Skeletal muscle satellite cell (primary cell): ENCODE measurements at regions not wholly inside any gene's neighbourhood (a gene's known extent, or its start where the extent isn't known, plus 50 kb on each side); places are given as distances from the start of the nearest gene placed in this dataset.

ENCODE experiments used
- H3K27me3 ChIP-seq: 2 replicates; pipeline ENCODE4 v1.7.0; 2013; ENCODE audit warnings: low read length; ENCODE audit not compliant: control insufficient read depth, insufficient read depth
- H3K36me3 ChIP-seq: 2 replicates; pipeline ENCODE4 v1.7.0; 2013; ENCODE audit warnings: mild to moderate bottlenecking, control low read depth, low read length; ENCODE audit not compliant: insufficient read depth
- H3K4me1 ChIP-seq: 2 replicates; pipeline ENCODE4 v1.7.0; 2013; ENCODE audit warnings: low read length; ENCODE audit not compliant: control insufficient read depth, insufficient read depth
- H3K4me2 ChIP-seq: 2 replicates; pipeline ENCODE4 v1.7.0; 2013; ENCODE audit warnings: mild to moderate bottlenecking, low read length
- H3K4me3 ChIP-seq: 2 replicates; pipeline ENCODE4 v1.7.0; 2013; ENCODE audit warnings: low read length
- H3K9ac ChIP-seq: 2 replicates; pipeline ENCODE4 v1.7.0; 2013; ENCODE audit warnings: mild to moderate bottlenecking, low read depth, low read length, moderate library complexity
- H3K9me3 ChIP-seq: replicated peaks from 2 replicates; pipeline ENCODE4 v1.7.0; 2013; ENCODE audit warnings: mild to moderate bottlenecking, control low read depth, low read length

DNA sequence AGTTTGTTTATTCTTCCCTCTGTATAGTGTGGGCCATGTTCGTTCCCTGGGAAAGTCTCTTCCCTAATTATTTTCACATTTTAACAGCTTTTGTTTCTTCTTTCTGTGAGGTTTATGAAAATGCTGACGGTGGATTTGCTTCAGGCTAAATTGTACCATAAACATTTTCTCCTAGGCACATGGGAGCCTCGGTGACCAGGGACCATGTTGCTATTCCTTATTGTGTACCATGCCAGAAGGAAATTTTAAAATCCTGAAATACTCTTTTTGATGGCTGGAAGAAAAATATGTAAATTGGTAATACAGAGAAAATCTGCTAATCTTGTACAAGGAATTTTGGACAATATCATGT is 230.1 kb upstream of the JUN start:
- H3K9ac ChIP-seq, result peak overlapping the region; percentile 77
- H3K9me3 ChIP-seq, result no peaks in the 10 kb centered on the region
- no peak overlapping the region for H3K4me3 ChIP-seq
- no peaks in the 10 kb centered on the region for H3K27me3 ChIP-seq
- H3K4me2 ChIP-seq, result peak overlapping the region; percentile 80
- H3K36me3 ChIP-seq, result no peaks in the 10 kb centered on the region
- peaks cover 47% of the 10 kb centered on the region for H3K4me1 ChIP-seq

DNA sequence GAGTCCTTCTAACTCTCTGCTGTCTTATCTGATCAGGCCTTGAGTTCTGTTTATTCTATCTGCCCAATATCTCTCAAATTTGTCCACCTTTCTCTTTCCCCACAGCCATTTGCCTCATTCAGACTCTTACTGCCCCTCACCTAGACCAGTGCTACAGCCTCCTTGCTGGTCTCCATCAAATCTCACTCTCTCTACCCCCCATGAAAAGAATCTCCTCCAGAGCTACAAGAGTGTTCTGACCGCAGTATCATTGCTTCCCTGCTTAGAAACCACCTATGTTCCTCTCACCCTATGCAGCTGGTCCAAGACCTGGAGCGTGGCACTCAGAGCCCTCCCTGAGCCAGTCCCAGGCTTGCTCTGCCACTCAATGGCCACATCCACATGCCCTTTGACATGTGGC is 231.0 kb upstream of the JUN start:
- Histone ChIP-seq H3K4me1 (peaks cover 52% of the 10 kb centered on the region), H3K9ac (no peak overlapping the region), H3K9me3 (no peaks in the 10 kb centered on the region)

DNA sequence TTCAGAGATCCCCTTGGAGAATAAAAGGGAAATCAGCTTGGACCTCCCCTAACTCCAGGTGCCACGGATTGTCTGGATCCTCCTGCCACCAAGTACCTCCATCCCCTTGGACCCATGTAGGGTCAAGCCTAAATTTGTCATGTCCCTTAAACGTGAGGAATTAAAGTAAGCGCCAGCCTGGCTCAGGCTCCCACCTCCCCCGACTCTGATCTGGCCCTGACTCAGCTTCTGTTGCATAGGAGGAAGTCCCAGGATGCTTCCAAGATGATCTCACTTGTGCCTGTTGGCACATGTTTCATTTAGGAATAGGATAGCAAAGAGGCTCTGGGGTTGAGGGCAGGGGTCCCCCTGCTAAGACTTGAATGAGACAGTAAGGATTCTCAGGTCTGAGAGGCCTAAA is 231.9 kb upstream of the JUN start:
- Histone ChIP-seq H3K36me3 (no peaks in the 10 kb centered on the region), H3K27me3 (no peaks in the 10 kb centered on the region), H3K9ac (peak overlapping the region; percentile 25), H3K4me3 (no peak overlapping the region), H3K4me1 (peaks cover 60% of the 10 kb centered on the region), H3K4me2 (peak overlapping the region; percentile 17), H3K9me3 (no peaks in the 10 kb centered on the region)

More for the DNA sequence above, 231.0 kb upstream of the JUN start:
- no peak overlapping the region for H3K4me3 ChIP-seq
- no peak overlapping the region for H3K4me2 ChIP-seq
- no peaks in the 10 kb centered on the region for H3K27me3 ChIP-seq
- H3K36me3 ChIP-seq, result no peaks in the 10 kb centered on the region

DNA sequence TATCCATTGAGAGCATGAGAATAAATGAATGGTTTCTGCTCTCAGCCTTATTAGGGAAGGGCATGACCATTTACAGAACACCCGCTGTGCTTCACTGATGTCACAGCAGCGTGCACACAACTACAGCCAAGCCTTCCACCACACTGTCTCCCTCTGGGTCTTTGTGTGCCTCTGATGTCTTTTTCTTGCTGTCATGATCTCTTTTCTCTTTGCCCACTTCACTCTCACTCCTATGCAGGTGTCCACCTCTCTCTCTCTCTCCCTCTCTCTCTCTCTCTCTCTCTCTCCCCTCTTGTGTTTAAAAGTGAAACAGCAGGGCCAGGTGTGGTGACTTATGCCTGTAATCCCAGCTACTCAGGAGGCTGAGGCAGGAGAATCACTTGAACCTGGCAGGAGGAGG is 232.5 kb upstream of the JUN start:
- H3K4me1 ChIP-seq, result peaks cover 62% of the 10 kb centered on the region
- peak overlapping the region; percentile 10 for H3K4me2 ChIP-seq
- no peaks in the 10 kb centered on the region for H3K36me3 ChIP-seq
- H3K9ac ChIP-seq, result peak overlapping the region; percentile 25
- no peaks in the 10 kb centered on the region for H3K27me3 ChIP-seq
- peak overlapping the region; percentile 23 for H3K4me3 ChIP-seq
- H3K9me3 ChIP-seq, result no peaks in the 10 kb centered on the region

DNA sequence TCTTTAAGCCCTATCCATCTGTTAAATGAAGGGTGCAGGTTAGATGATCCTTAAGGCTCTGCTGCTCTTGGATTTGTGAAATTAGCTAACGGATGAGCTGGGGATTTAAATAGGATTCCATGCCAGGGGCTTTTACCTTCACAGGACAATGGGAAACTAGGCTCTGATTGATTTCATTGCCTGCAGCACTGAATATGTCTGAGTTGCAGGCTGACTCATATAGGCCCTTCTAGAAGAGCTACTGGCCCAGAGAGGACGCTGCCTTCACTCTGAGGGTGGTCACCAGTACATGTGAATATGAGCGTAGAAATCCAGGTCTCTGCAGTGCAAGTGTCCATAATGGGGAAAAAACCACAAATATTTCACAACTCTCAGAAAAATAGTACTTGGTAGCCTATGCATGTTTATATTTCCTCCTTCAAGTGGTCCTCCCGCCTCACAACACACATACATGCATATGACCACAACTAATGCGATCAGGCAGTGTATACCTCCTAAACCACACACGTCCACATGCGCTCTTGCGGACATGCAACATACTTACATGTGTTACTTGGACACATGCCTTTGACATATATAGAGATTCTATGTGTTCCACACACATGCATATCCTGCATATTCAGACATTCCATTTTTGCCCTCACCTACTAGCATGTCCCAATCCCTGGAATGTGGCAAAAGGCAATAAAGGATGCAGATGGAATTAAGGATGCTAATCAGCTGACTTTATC is 233.8 kb upstream of the JUN start:
- Histone ChIP-seq H3K9me3 (no peaks in the 10 kb centered on the region), H3K4me3 (no peak overlapping the region), H3K4me1 (peaks cover 62% of the 10 kb centered on the region)

DNA sequence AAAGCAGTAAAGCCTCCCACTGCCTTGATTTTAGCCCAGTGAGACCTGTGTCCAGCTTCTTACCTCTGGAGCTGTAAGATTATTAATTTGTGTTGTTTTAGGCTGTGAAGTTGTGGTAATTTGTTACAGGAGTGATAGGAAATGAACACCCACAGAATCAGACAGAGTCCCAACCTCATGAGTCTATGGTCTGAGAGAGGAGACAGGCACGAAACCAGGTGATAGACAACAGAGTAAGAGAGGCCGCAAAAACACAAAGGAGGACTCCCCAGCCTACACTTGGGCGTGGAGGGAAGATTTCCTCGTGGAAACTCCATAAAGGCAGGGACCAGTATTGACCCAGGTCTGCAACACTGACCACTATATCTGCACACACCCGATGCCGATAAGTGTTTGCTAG is 234.6 kb upstream of the JUN start:
- H3K4me1 ChIP-seq, result peaks cover 54% of the 10 kb centered on the region
- H3K4me2 ChIP-seq, result no peak overlapping the region
- no peaks in the 10 kb centered on the region for H3K9me3 ChIP-seq
- H3K36me3 ChIP-seq, result no peaks in the 10 kb centered on the region
- no peak overlapping the region for H3K4me3 ChIP-seq
- no peak overlapping the region for H3K9ac ChIP-seq
- no peaks in the 10 kb centered on the region for H3K27me3 ChIP-seq

More for the DNA sequence above, 233.8 kb upstream of the JUN start:
- H3K9ac ChIP-seq, result no peak overlapping the region
- H3K27me3 ChIP-seq, result no peaks in the 10 kb centered on the region
- no peak overlapping the region for H3K4me2 ChIP-seq
- H3K36me3 ChIP-seq, result no peaks in the 10 kb centered on the region

DNA sequence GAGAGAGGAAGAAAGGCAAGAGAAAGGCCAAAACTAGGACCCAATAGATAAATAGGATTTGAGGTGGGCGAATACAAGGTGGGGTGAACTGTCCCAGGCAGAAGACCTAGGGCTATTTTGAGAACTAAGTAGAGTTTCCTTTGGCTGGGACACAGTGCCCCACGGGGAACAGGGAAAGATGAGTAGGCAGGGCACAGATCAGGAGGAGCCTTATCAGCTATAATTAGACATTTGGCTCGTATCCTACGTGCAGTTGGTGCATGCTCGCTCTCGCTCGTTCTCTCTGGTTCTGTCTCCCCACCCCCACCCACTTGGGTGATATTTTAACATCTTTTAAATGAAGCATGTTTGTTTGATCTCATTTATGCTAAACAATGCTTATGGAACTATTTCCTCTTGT is 235.0 kb upstream of the JUN start:
- H3K9me3 ChIP-seq, result no peaks in the 10 kb centered on the region
- no peaks in the 10 kb centered on the region for H3K27me3 ChIP-seq
- no peaks in the 10 kb centered on the region for H3K36me3 ChIP-seq
- H3K9ac ChIP-seq, result no peak overlapping the region
- H3K4me1 ChIP-seq, result peaks cover 50% of the 10 kb centered on the region
- no peak overlapping the region for H3K4me2 ChIP-seq
- H3K4me3 ChIP-seq, result no peak overlapping the region

DNA sequence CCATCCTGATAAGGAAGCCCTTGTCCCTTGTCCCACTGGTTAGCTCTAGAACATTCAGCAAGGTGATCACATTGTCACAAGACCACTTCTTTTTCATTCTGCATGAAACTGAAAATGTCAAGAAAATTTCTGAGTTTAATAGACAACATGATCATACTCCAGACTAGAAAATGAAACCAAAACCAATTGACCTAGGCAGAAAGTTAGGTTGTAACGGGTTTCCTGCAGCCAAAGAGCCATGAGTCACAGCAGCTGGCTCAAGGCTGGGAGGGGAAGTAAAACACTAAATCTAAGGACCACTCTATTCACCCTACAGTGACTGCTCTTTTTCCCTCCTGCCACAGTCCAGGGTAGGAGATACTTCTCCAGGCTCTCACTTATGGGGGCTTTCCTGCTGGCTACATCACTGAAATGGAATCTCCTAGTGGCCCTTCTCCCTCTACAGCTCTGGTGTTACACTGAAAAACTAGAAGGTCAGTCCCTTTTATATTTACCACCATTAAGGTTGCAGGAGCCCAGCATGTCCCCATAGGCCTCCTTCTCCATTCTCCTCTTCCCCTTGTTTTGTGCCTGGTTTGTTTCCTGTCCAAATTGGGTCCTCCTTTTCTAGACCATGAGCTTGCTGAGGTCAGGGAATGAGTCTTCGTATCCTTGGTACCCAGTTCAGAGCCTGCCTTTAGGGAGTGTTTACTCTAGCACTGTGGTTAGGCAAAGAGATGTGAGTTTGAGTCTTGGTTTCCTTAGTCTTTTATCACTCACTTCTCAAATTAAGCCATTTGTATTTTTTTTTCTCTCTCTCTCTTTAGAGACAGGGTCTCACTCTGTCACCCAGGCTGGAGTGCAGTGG is 236.5 kb upstream of the JUN start:
- H3K27me3 ChIP-seq, result no peaks in the 10 kb centered on the region
- H3K9ac ChIP-seq, result peak overlapping the region; percentile 69
- peak overlapping the region; percentile 61 for H3K4me3 ChIP-seq
- H3K9me3 ChIP-seq, result no peaks in the 10 kb centered on the region
- H3K4me1 ChIP-seq, result peaks cover 42% of the 10 kb centered on the region
- H3K36me3 ChIP-seq, result no peaks in the 10 kb centered on the region
- H3K4me2 ChIP-seq, result peak overlapping the region; percentile 81

DNA sequence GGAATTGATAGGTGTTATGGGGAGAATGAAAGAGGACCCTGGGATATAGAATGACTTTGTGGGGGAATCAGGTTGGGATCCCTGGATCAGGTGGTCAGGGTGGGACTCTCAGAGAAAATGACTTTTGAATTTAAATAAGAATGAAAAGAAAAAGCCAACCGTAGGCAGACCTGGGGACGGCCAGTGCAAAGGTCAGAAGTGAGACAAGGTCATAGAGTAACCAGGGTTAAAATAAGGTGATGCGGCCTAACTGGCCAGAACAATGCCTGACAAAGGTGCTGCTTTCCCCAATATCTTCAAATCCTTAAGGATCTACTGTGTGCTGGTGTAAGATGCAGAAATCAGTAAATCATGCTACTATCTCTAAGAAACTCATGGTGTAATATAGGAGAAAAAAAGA is 238.4 kb upstream of the JUN start:
- H3K9ac ChIP-seq, result no peak overlapping the region
- H3K4me1 ChIP-seq, result peaks cover 47% of the 10 kb centered on the region
- no peaks in the 10 kb centered on the region for H3K27me3 ChIP-seq
- no peak overlapping the region for H3K4me2 ChIP-seq
- H3K36me3 ChIP-seq, result no peaks in the 10 kb centered on the region
- H3K4me3 ChIP-seq, result no peak overlapping the region
- H3K9me3 ChIP-seq, result no peaks in the 10 kb centered on the region

DNA sequence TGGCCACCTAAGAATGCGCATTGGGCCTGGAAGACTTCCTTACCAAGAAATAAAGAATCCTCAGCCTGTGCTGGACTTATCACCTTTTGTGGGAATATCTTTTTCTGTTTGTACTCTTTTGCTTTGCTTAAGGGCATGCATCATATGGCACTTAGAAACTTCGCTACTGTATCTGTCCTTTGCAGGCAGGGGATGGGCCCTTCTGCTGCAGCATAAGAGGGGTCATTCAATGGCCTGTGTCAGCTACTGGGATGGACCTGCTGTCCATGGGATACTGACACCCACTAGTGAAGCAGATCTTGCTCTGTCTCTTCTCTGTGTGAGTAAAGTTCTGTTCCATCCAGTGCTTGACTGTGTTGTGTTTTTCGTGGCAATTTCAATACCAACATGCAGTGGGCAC is 239.0 kb upstream of the JUN start:
- Histone ChIP-seq H3K36me3 (no peaks in the 10 kb centered on the region), H3K4me1 (peaks cover 44% of the 10 kb centered on the region), H3K4me2 (no peak overlapping the region), H3K9me3 (no peaks in the 10 kb centered on the region), H3K4me3 (no peak overlapping the region), H3K27me3 (no peaks in the 10 kb centered on the region), H3K9ac (no peak overlapping the region)

DNA sequence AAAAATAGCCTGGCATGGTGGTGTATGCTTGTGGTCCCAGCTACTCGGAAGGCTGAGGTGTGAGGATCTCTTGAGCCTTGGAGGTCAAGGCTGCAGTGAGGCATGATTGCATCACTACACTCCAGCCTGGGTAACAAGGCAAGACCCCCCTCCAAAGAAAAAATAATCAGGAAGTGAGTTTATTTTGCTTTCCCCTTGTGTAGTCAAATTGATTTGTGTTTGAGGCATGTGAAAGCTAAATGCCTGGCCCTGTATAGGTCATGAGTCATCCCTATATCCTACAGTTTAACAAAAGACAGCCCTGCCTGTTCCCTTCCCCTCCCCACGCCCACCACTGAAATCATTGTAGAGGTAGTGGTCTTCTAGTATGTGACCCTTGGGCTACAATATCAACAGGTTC is 241.4 kb upstream of the JUN start:
- no peak overlapping the region for H3K4me3 ChIP-seq
- no peak overlapping the region for H3K9ac ChIP-seq
- peaks cover 46% of the 10 kb centered on the region for H3K4me1 ChIP-seq
- H3K36me3 ChIP-seq, result no peaks in the 10 kb centered on the region
- no peaks in the 10 kb centered on the region for H3K9me3 ChIP-seq
- no peaks in the 10 kb centered on the region for H3K27me3 ChIP-seq
- H3K4me2 ChIP-seq, result no peak overlapping the region
